Prostate gland (tissue), 2 donors: ENCODE measurements at regions not wholly inside any gene's neighbourhood (a gene's known extent, or its start where the extent isn't known, plus 50 kb on each side); places are given as distances from the start of the nearest gene placed in this dataset.

Source experiments
- DNase-seq: peaks from one replicate; pipeline ENCODE4 v3.0.0-alpha.2; 2019; ENCODE audit warnings: low spot score
- H3K27ac ChIP-seq, 2 donors: fragments of 200-600 bp; sonication (generic); 2 replicates each; pipeline ENCODE4 v1.5.1; 2017 to 2019
- H3K27me3 ChIP-seq: fragments of 200-600 bp; sonication (generic); replicated peaks from 2 replicates; pipeline ENCODE4 v1.5.1; 2019; ENCODE audit not compliant: insufficient read depth
- H3K36me3 ChIP-seq, 2 donors: fragments of 200-600 bp; sonication (generic); 1 replicate in 1 of 2; 2 replicates in 1 of 2; pipeline versions ENCODE4 v1.5.1 to v1.8.1; 2017 to 2019
- H3K4me1 ChIP-seq: fragments of 200-600 bp; sonication (generic); replicated peaks from 2 replicates; pipeline ENCODE4 v1.5.1; 2019
- H3K4me3 ChIP-seq, 2 donors: fragments of 200-600 bp; sonication (generic); 2 replicates each; pipeline ENCODE4 v1.5.1; 2017 to 2019
- H3K9me3 ChIP-seq: fragments of 200-600 bp; sonication (generic); 2 replicates; pipeline ENCODE4 v1.5.1; 2017
- POLR2A ChIP-seq: fragments of 450-650 bp; IDR thresholded peaks from one replicate; pipeline ENCODE4 v1.6.1; 2016; ENCODE audit warnings: antibody characterized with exemption, mild to moderate bottlenecking
- POLR2AphosphoS5 ChIP-seq: sonication (generic); formaldehyde crosslinking; IDR thresholded peaks from one replicate; pipeline ENCODE4 v1.6.1; 2017; ENCODE audit warnings: antibody characterized with exemption
- WGBS: methylation state at CpG from one replicate; pipeline ENCODE4 v1.1.5; 2018; 5-methylcytosine and 5-hydroxymethylcytosine counted together
- intact Hi-C: fragments of 100-400 bp; cut with DNase I; formaldehyde crosslinking; loops from one replicate; pipeline ENCODE4 v1.14.2; 2022
- TF ChIP-seq, protein P1 (sequence below), 4 experiments: fragments of 200-600 bp in 2 of 4; fragments of 450-650 bp in 2 of 4; sonication (generic) in 2 of 4; IDR thresholded peaks; 1 replicate in 3 of 4; 2 replicates in 1 of 4; pipeline ENCODE4 v1.5.1; 2016 to 2019; ENCODE audit warnings: antibody characterized with exemption in 4 of 4, mild to moderate bottlenecking in 2 of 4, moderate library complexity in 2 of 4

DNA sequence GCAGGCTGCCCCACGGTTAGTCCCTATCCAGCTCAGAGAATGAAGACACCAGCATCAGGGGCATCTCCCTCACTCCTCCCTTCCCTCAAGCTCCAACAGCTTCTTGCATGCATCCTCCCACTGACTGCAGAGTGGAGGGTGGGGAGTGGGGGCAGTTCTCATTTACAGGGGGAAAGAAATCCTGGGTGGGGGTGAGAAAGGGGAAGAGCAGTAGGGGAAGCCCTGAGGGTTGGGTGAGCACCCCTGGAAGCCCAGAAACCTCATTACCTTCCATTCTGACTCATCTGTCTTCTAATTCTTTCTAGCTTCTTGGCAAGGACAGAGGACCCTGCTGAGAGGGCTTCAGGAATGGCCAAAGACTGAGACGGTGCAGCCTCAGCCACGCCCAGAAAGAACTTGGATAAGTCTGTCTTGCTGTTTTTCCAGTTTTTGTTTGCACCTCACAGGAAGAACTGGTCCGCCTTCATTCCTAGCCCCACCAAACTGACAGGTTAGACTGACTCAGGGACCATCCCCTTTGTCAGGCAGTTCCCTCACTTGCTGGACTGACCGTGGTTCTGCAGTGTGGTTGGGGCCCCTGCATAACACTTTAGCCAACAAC lies 52.5 kb upstream of the WSB1 start:
- intact Hi-C loops = loop anchor here (5.0 kb wide), 1 partner anchor 216 kb away; the partner anchor contains the start of gene KSR1
- H3K9me3 ChIP-seq = no peaks in the 10 kb centered on the region
- H3K4me3 ChIP-seq = peak overlapping the region in 1 of 2 donors; percentile 0
- WGBS = 50% methylated on average over 5 of the region's 5 CpGs
- peaks cover 2% of the 10 kb centered on the region for H3K4me1 ChIP-seq
- no peaks in the 10 kb centered on the region for H3K27me3 ChIP-seq
- no peaks in the 10 kb centered on the region for H3K36me3 ChIP-seq
- peak overlapping the region; percentile 10 to 21 for H3K27ac ChIP-seq
- peak; percentile 76 for DNase-seq
- TF ChIP-seq POLR2AphosphoS5 (peak; percentile 80), POLR2A (no peak)
- TF ChIP-seq, protein P1, sequence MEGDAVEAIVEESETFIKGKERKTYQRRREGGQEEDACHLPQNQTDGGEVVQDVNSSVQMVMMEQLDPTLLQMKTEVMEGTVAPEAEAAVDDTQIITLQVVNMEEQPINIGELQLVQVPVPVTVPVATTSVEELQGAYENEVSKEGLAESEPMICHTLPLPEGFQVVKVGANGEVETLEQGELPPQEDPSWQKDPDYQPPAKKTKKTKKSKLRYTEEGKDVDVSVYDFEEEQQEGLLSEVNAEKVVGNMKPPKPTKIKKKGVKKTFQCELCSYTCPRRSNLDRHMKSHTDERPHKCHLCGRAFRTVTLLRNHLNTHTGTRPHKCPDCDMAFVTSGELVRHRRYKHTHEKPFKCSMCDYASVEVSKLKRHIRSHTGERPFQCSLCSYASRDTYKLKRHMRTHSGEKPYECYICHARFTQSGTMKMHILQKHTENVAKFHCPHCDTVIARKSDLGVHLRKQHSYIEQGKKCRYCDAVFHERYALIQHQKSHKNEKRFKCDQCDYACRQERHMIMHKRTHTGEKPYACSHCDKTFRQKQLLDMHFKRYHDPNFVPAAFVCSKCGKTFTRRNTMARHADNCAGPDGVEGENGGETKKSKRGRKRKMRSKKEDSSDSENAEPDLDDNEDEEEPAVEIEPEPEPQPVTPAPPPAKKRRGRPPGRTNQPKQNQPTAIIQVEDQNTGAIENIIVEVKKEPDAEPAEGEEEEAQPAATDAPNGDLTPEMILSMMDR (IDR thresholded peaks at IDR 0.05) = no peak

DNA sequence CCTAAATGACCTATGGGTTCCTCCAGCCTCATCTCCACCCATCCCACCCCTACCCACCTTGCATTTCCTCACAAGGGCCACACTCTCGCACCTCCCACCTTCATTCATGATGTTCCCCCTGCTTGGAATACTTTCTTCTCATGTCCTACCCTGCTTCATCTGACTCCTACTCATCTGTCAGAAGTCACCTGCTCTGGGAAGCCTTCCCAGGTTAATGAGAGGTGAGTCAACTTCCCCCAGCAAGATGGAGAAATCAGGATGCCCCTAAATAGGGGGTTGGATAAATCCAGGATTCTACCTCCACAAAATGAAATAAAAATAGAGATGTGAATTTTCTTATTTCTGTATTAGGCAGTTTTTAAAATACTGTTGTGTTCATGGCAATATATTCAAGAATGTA lies 51.0 kb upstream of the WSB1 start:
- H3K4me1 ChIP-seq = peaks cover 7% of the 10 kb centered on the region
- intact Hi-C loops = loop anchor here (5.0 kb wide), 1 partner anchor 214 kb away; the partner anchor contains the start of gene KSR1
- no peak overlapping the region for H3K27ac ChIP-seq
- no peak overlapping the region for H3K4me3 ChIP-seq
- 95% methylated on average over 1 of the region's 1 CpG for WGBS
- no peaks in the 10 kb centered on the region for H3K9me3 ChIP-seq
- H3K27me3 ChIP-seq = no peaks in the 10 kb centered on the region
- TF ChIP-seq, protein P1 (IDR thresholded peaks at IDR 0.05) = no peak
- TF ChIP-seq POLR2AphosphoS5 = no peak
- no peak for TF ChIP-seq POLR2A
- no peaks in the 10 kb centered on the region for H3K36me3 ChIP-seq
- DNase-seq = no peak

DNA sequence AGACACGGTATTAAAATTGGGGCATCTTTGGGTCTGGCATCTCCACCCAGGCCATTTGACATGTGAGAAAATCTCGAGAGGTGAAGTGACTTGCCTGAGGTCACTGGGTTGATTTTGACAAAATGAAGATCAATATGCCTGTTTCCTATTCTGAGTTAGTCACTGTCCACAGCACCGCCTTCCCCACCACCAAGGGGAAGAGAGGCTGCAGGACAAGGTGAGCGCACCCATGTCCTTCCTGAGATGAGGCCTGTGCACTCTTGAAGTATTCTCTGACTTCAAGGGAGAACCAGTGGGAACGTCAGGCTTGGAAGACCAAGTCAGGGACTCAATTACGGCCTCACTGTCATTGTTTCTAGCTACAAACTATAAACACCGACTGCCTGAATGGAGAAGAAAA lies 49.9 kb upstream of the WSB1 start:
- Histone ChIP-seq H3K4me1 (peaks cover 7% of the 10 kb centered on the region), H3K4me3 (no peak overlapping the region), H3K9me3 (no peaks in the 10 kb centered on the region), H3K27me3 (no peaks in the 10 kb centered on the region), H3K27ac (peak overlapping the region; percentile 67 to 77), H3K36me3 (no peaks in the 10 kb centered on the region)
- no peak for DNase-seq
- intact Hi-C loops = loop anchor here (5.0 kb wide), 1 partner anchor 213 kb away; the partner anchor contains the start of gene KSR1
- TF ChIP-seq POLR2A (no peak), POLR2AphosphoS5 (no peak)
- TF ChIP-seq, protein P1 (IDR thresholded peaks at IDR 0.05) = no peak
- 86% methylated on average over 7 of the region's 7 CpGs for WGBS
